GM12878 (cell line): ENCODE measurements at regions not wholly inside any gene's neighbourhood (a gene's known extent, or its start where the extent isn't known, plus 50 kb on each side); places are given as distances from the start of the nearest gene placed in this dataset.
"Not testable (repeated sequence)": the region's sequence is repeated elsewhere in the genome, so short reads cannot be mapped to it uniquely, and the experiment has no call there.

ENCODE experiments used
- ATAC-seq: fragments of 200-7000 bp; cut with Tn5 transposase; 3 replicates; pipeline ENCODE4 v1.9.1; 2020; ENCODE audit warnings: mild to moderate bottlenecking, moderate library complexity
- BruUV-seq: library from RNA; stranded (reverse); fragments of 400-500 nt; replicated peaks from 2 replicates; lab custom pipeline; 2021; lab: Mats Ljungman, UMichigan
- CTCF ChIA-PET: fragments of 300-600 bp; sonication (Branson Sonifier 250); formaldehyde crosslinking; extraction: SDS; loops from one replicate; lab custom pipeline; 2021; ENCODE audit warnings: inconsistent platforms; lab: Yijun Ruan, JAX
- POLR2A ChIA-PET: fragments of 350-600 bp; formaldehyde crosslinking; extraction: SDS; loops from one replicate; lab custom pipeline; 2021; ENCODE audit warnings: inconsistent platforms; lab: Charles Lee
- RAD21 ChIA-PET: fragments of 300-600 bp; sonication (Branson Sonifier 250); formaldehyde crosslinking; loops from one replicate; lab custom pipeline; 2023; ENCODE audit warnings: antibody characterized with exemption; ENCODE audit not compliant: unreplicated experiment; lab: Charles Lee
- SMC1A ChIA-PET: fragments of 300-600 bp; sonication (Branson Sonifier 250); formaldehyde crosslinking; loops from one replicate; lab custom pipeline; 2023; ENCODE audit not compliant: unreplicated experiment, uncharacterized antibody; lab: Charles Lee
- DNase-seq: peaks from one replicate; pipeline ENCODE4 v3.0.0-alpha.2; 2011; ENCODE audit warnings: low read depth, low spot score
- FAIRE-seq: peaks from 3 replicates; lab custom pipeline; 2011; peaks lifted over from hg19 to GRCh38; lab: Jason Lieb, UNC
- H2AFZ ChIP-seq: 2 replicates; pipeline ENCODE4 v1.6.0; 2011; ENCODE audit warnings: low read depth, low read length, control low read depth; ENCODE audit not compliant: control insufficient read depth
- H3K27ac ChIP-seq: 2 replicates; pipeline ENCODE4 v1.5.1; 2011; ENCODE audit warnings: control low read depth; ENCODE audit not compliant: control insufficient read depth, insufficient read depth
- H3K27me3 ChIP-seq, 2 experiments: replicated peaks in 1 of 2; 2 replicates each; pipeline versions ENCODE4 v1.6.0 to v1.6.1; 2011; ENCODE audit warnings: low read length in 1 of 2; ENCODE audit not compliant: control insufficient read depth in 2 of 2, insufficient read depth in 2 of 2
- H3K36me3 ChIP-seq, 2 experiments: 2 replicates each; pipeline ENCODE4 v1.5.1; 2011; ENCODE audit warnings: low read length in 1 of 2; ENCODE audit not compliant: control insufficient read depth in 2 of 2, insufficient read depth in 2 of 2
- H3K4me1 ChIP-seq: 2 replicates; pipeline ENCODE4 v1.6.1; 2011; ENCODE audit warnings: mild to moderate bottlenecking, low read length, moderate library complexity, mixed read lengths; ENCODE audit not compliant: control insufficient read depth, insufficient read depth
- H3K4me2 ChIP-seq: 2 replicates; pipeline ENCODE4 v1.6.0; 2011; ENCODE audit warnings: control low read depth; ENCODE audit not compliant: control insufficient read depth, insufficient read depth
- H3K4me3 ChIP-seq: fragments of 200-600 bp; sonication (generic); 2 replicates; pipeline ENCODE4 v1.5.1; 2016
- H3K79me2 ChIP-seq: 2 replicates; pipeline ENCODE4 v1.6.0; 2011; ENCODE audit warnings: low read length; ENCODE audit not compliant: control insufficient read depth, insufficient read depth
- H3K9ac ChIP-seq: 2 replicates; pipeline ENCODE4 v1.8.0; 2011; ENCODE audit warnings: low read length, control low read depth, mixed read lengths; ENCODE audit not compliant: control insufficient read depth, insufficient read depth
- H3K9me3 ChIP-seq: replicated peaks from 3 replicates; pipeline ENCODE4 v1.5.1; 2011; ENCODE audit warnings: mild to moderate bottlenecking, low read length; ENCODE audit not compliant: control insufficient read depth, insufficient read depth
- H4K20me1 ChIP-seq: 2 replicates; pipeline ENCODE4 v1.6.0; 2011; ENCODE audit not compliant: control insufficient read depth, insufficient read depth
- WGBS: methylation state at CpG from one replicate; pipeline ENCODE4 v1.1.6; 2016; ENCODE audit warnings: low lambda C conversion rate; ENCODE audit not compliant: insufficient replicate concordance, insufficient coverage; ENCODE audit errors: missing lambda C conversion rate; 5-methylcytosine and 5-hydroxymethylcytosine counted together
- in situ Hi-C: fragments of 300-500 bp; cut with MboI; formaldehyde crosslinking; loops from 9 replicates; pipeline ENCODE4 v1.14.3; 2018; ENCODE audit warnings: mixed read lengths
- intact Hi-C: fragments of 100-400 bp; cut with micrococcal nuclease; formaldehyde crosslinking; loops from one replicate; pipeline ENCODE4 v1.14.2; 2022; ENCODE audit not compliant: unreplicated experiment

- H3K36me3 ChIP-seq, SMC1A ChIA-PET, H2AFZ ChIP-seq, H3K27ac ChIP-seq, POLR2A ChIA-PET, DNase-seq, in situ Hi-C loops, FAIRE-seq, H3K4me3 ChIP-seq, H3K4me2 ChIP-seq, H3K4me1 ChIP-seq, H3K9ac ChIP-seq, H3K79me2 ChIP-seq, BruUV-seq, ATAC-seq, RAD21 ChIA-PET, H3K9me3 ChIP-seq, H3K27me3 ChIP-seq, CTCF ChIA-PET, intact Hi-C loops, H4K20me1 ChIP-seq: not testable (repeated sequence)
- WGBS, result 100% methylated on average over 5 of the region's 16 CpGs
These were observed 55.4 kb downstream of the PNMA6F start for GRCh38 chrX:153266140-153266539.

- H3K79me2 ChIP-seq, H3K9ac ChIP-seq, H2AFZ ChIP-seq, FAIRE-seq, BruUV-seq, in situ Hi-C loops, H3K27ac ChIP-seq, H3K9me3 ChIP-seq, intact Hi-C loops, H3K4me2 ChIP-seq, POLR2A ChIA-PET, H4K20me1 ChIP-seq, CTCF ChIA-PET, H3K4me1 ChIP-seq, H3K27me3 ChIP-seq, DNase-seq, H3K36me3 ChIP-seq, SMC1A ChIA-PET, RAD21 ChIA-PET, H3K4me3 ChIP-seq: not testable (repeated sequence)
- ATAC-seq, result peak; percentile 52; the same call in 1 of the 3 replicates
- no CpG with 5 or more reads among the region's 4 CpGs for WGBS
These were observed 61.1 kb downstream of the PNMA6F start for GRCh38 chrX:153260468-153260867.

- POLR2A ChIA-PET, H4K20me1 ChIP-seq, in situ Hi-C loops, H3K4me3 ChIP-seq, H3K4me2 ChIP-seq, H3K36me3 ChIP-seq, H3K9me3 ChIP-seq, H2AFZ ChIP-seq, RAD21 ChIA-PET, H3K4me1 ChIP-seq, H3K9ac ChIP-seq, H3K27me3 ChIP-seq, H3K27ac ChIP-seq, CTCF ChIA-PET, DNase-seq, SMC1A ChIA-PET, intact Hi-C loops, H3K79me2 ChIP-seq, BruUV-seq: not testable (repeated sequence)
- no CpG with 5 or more reads among the region's 7 CpGs for WGBS
- peak; percentile 68 for FAIRE-seq
- ATAC-seq, result peak; percentile 86
These were observed 68.3 kb downstream of the PNMA6F start for GRCh38 chrX:153253239-153253638.

DNA sequence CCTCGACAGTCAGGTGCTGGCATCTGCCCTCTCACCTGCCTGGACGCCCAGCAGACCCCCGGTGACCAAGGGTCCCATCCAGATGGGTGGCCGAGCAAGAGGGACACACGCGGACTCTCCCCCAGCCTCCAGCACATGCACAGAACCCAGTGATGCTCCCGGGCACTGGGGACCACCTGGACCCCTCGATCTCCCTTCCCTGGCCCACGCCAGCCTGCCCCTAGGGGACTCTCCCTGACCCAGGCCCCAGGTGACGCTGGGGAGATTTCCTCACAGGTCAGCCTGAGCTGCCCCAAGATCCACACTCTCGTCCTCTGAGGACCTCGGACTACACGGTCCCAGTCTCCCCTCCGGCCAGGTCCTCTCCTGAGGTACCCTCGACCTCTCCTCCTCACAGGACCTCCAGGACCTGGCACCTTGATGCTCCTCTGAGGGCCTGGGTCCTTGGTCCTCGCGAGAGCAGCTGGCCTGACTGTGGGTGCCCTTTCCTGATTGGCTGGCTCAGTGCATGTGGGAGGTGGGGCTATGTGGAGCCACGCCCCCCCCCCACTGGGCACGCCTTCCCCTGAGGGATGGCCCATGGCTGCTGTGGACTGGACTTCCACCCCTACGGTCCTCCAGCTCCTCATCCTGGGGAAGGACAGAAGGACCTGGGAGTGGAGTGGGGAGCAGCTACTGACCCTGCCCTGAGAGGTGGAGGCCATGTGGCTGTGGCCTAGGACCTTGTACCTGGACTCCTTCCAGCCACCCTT is 69.0 kb downstream of the PNMA6F start:
- BruUV-seq, H2AFZ ChIP-seq, intact Hi-C loops, H3K4me1 ChIP-seq, H3K9ac ChIP-seq, SMC1A ChIA-PET, H3K4me2 ChIP-seq, POLR2A ChIA-PET, CTCF ChIA-PET, H3K79me2 ChIP-seq, H3K27ac ChIP-seq, FAIRE-seq, DNase-seq, H3K36me3 ChIP-seq, in situ Hi-C loops, H3K27me3 ChIP-seq, H3K9me3 ChIP-seq, H3K4me3 ChIP-seq, H4K20me1 ChIP-seq, RAD21 ChIA-PET: not testable (repeated sequence)
- WGBS, result 53% methylated on average over 4 of the region's 20 CpGs
- peak; percentile 35; the same call in 2 of the 3 replicates for ATAC-seq
